OCI-LY7 (cell line): ENCODE measurements at regions not wholly inside any gene's neighbourhood (a gene's known extent, or its start where the extent isn't known, plus 50 kb on each side); places are given as distances from the start of the nearest gene placed in this dataset.

Experiments
- BruUV-seq: library from RNA; stranded (reverse); fragments of 400-500 nt; replicated peaks from 2 replicates; lab custom pipeline; 2021; lab: Mats Ljungman, UMichigan
- CTCF ChIA-PET: fragments of 300-600 bp; sonication (Branson Sonifier 250); formaldehyde crosslinking; loops from one replicate; lab custom pipeline; 2022; ENCODE audit warnings: antibody characterized with exemption; ENCODE audit not compliant: unreplicated experiment; lab: Charles Lee
- POLR2A ChIA-PET: fragments of 300-600 bp; sonication (Branson Sonifier 250); formaldehyde crosslinking; loops from one replicate; lab custom pipeline; 2022; ENCODE audit warnings: antibody characterized with exemption; lab: Charles Lee
- DNase-seq: peaks from one replicate; pipeline ENCODE4 v3.0.0-alpha.2; 2015; ENCODE audit warnings: low spot score
- H2AFZ ChIP-seq: fragments of 200-600 bp; sonication (generic), shearing (Covaris generic); 2 replicates; pipeline ENCODE4 v1.6.1; 2014; ENCODE audit warnings: mild to moderate bottlenecking, antibody characterized with exemption, low read length, moderate library complexity
- H3K27ac ChIP-seq: fragments of 200-600 bp; sonication (generic); 2 replicates; pipeline ENCODE4 v1.5.1; 2014; ENCODE audit warnings: mixed run types, low read depth, mild to moderate bottlenecking, moderate library complexity, low read length, inconsistent platforms; ENCODE audit not compliant: poor library complexity, severe bottlenecking
- H3K36me3 ChIP-seq: fragments of 200-600 bp; sonication (generic); 2 replicates; pipeline ENCODE4 v1.6.1; 2014; ENCODE audit warnings: mild to moderate bottlenecking, antibody characterized with exemption, low read length, moderate library complexity, mixed read lengths; ENCODE audit not compliant: insufficient read depth
- H3K4me1 ChIP-seq: fragments of 200-600 bp; sonication (generic); 2 replicates; pipeline ENCODE4 v1.5.1; 2014; ENCODE audit warnings: mild to moderate bottlenecking, low read length; ENCODE audit not compliant: insufficient read depth, poor library complexity, severe bottlenecking
- H3K4me2 ChIP-seq: fragments of 200-600 bp; sonication (generic); 2 replicates; pipeline ENCODE4 v1.6.1; 2014; ENCODE audit warnings: mild to moderate bottlenecking, low read length
- H3K4me3 ChIP-seq: fragments of 200-600 bp; sonication (generic); 2 replicates; pipeline ENCODE4 v1.5.1; 2014; ENCODE audit warnings: mild to moderate bottlenecking, low read depth, low read length; ENCODE audit not compliant: poor library complexity, severe bottlenecking
- H3K79me2 ChIP-seq: fragments of 200-600 bp; sonication (generic); 2 replicates; pipeline ENCODE4 v1.6.1; 2016; ENCODE audit warnings: low read depth, mild to moderate bottlenecking, low read length, moderate library complexity, mixed read lengths; ENCODE audit not compliant: insufficient read depth
- H3K9me2 ChIP-seq: fragments of 200-600 bp; sonication (generic); 2 replicates; pipeline ENCODE4 v1.6.1; 2016; ENCODE audit warnings: mild to moderate bottlenecking, low read length, mixed read lengths; ENCODE audit not compliant: insufficient read depth
- H3K9me3 ChIP-seq: fragments of 200-600 bp; sonication (generic); 2 replicates; pipeline ENCODE4 v1.6.1; 2014; ENCODE audit warnings: mild to moderate bottlenecking, mixed run types, low read length, mixed read lengths
- H4K20me1 ChIP-seq: fragments of 200-600 bp; sonication (generic); 2 replicates; pipeline ENCODE4 v1.6.1; 2014; ENCODE audit warnings: mild to moderate bottlenecking, antibody characterized with exemption, low read length, moderate library complexity, mixed read lengths; ENCODE audit not compliant: insufficient read depth
- CTCF ChIP-seq: fragments of 200-600 bp; sonication (generic); conservative IDR thresholded peaks from 2 replicates; pipeline ENCODE4 v1.5.1; 2014; ENCODE audit warnings: mild to moderate bottlenecking, antibody characterized with exemption, low read length, moderate library complexity, mixed read lengths
- EZH2phosphoT487 ChIP-seq: fragments of 200-600 bp; sonication (generic); IDR thresholded peaks from 2 replicates; pipeline ENCODE4 v1.6.1; 2018; ENCODE audit warnings: low read depth, borderline replicate concordance, mild to moderate bottlenecking, mixed run types, antibody characterized with exemption, low read length, moderate library complexity, mixed read lengths
- intact Hi-C: fragments of 100-400 bp; cut with micrococcal nuclease; formaldehyde crosslinking; loops from one replicate; pipeline ENCODE4 v1.10.0; 2022; ENCODE audit not compliant: unreplicated experiment

GRCh38 chr5:159799701-159800100 is 116.6 kb upstream of the ADRA1B start:
- H3K4me2 ChIP-seq: no peak overlapping the region
- no peak overlapping the region for H3K27ac ChIP-seq
- no peaks in the 10 kb centered on the region for H3K9me3 ChIP-seq
- H3K79me2 ChIP-seq: no peaks in the 10 kb centered on the region
- POLR2A ChIA-PET: interaction anchor here (0.6 kb wide), 2 partner anchors 68 to 451 kb away, joined by 3 read pairs; no protein-coding TSS in a partner anchor
- TF ChIP-seq EZH2phosphoT487 (no peak), CTCF (no peak)
- no peak overlapping the region for H3K4me3 ChIP-seq
- no peak overlapping the region for H2AFZ ChIP-seq
- no TSS peak for BruUV-seq
- no peaks in the 10 kb centered on the region for H4K20me1 ChIP-seq
- H3K36me3 ChIP-seq: no peaks in the 10 kb centered on the region
- H3K9me2 ChIP-seq: no peaks in the 10 kb centered on the region
- H3K4me1 ChIP-seq: no peaks in the 10 kb centered on the region
- CTCF ChIA-PET: no interaction called here
- intact Hi-C loops: no loop called here
- DNase-seq: no peak

GRCh38 chr5:159800131-159800840 is 116.0 kb upstream of the ADRA1B start:
- DNase-seq: no peak
- Histone ChIP-seq H3K27ac (no peak overlapping the region), H3K9me3 (no peaks in the 10 kb centered on the region), H3K36me3 (no peaks in the 10 kb centered on the region), H2AFZ (no peak overlapping the region), H3K4me3 (no peak overlapping the region), H3K4me2 (no peak overlapping the region), H3K9me2 (no peaks in the 10 kb centered on the region), H3K79me2 (no peaks in the 10 kb centered on the region), H4K20me1 (no peaks in the 10 kb centered on the region), H3K4me1 (no peaks in the 10 kb centered on the region)
- intact Hi-C loops: no loop called here
- no TSS peak for BruUV-seq
- ChIA-PET POLR2A (interaction anchor here (0.6 kb wide), 2 partner anchors 69 to 451 kb away, joined by 3 read pairs; no protein-coding TSS in a partner anchor), CTCF (no interaction called here)
- TF ChIP-seq CTCF: no peak
- TF ChIP-seq EZH2phosphoT487: no peak

- DNase-seq: no peak
- intact Hi-C loops: no loop called here
- Histone ChIP-seq H3K4me1 (no peaks in the 10 kb centered on the region), H4K20me1 (no peaks in the 10 kb centered on the region), H3K36me3 (no peaks in the 10 kb centered on the region), H2AFZ (no peak overlapping the region), H3K4me3 (no peak overlapping the region), H3K4me2 (no peak overlapping the region), H3K9me2 (no peaks in the 10 kb centered on the region), H3K9me3 (no peaks in the 10 kb centered on the region), H3K27ac (no peak overlapping the region), H3K79me2 (no peaks in the 10 kb centered on the region)
- POLR2A ChIA-PET: no interaction called here
- TF ChIP-seq CTCF (no peak), EZH2phosphoT487 (no peak)
- CTCF ChIA-PET: no interaction called here
- no TSS peak for BruUV-seq
Measured at GRCh38 chr5:159801303-159801702, 115.0 kb upstream of the ADRA1B start.
